Activated B cell treated with CpG ODN at 0.5 μM for 24 hours (primary cell): ENCODE measurements at regions not wholly inside any gene's neighbourhood (a gene's known extent, or its start where the extent isn't known, plus 50 kb on each side); places are given as distances from the start of the nearest gene placed in this dataset.

Experiments
- ATAC-seq: fragments of 200-7000 bp; cut with Tn5 transposase; one replicate; pipeline ENCODE4 v1.10.0; 2021; ENCODE audit warnings: low read depth, mild to moderate bottlenecking, moderate library complexity
- CTCF ChIA-PET: fragments of 350-600 bp; sonication (Branson Sonifier 250); formaldehyde crosslinking; loops from one replicate; lab custom pipeline; 2021; ENCODE audit warnings: antibody characterized with exemption; lab: Charles Lee
- POLR2A ChIA-PET: fragments of 350-600 bp; sonication (Branson Sonifier 250); formaldehyde crosslinking; loops from one replicate; lab custom pipeline; 2021; ENCODE audit warnings: antibody characterized with exemption; lab: Charles Lee
- DNase-seq: peaks from one replicate; pipeline ENCODE4 v3.0.0; 2022
- H3K27ac Mint-ChIP-seq: one replicate; pipeline ENCODE4 v1.8.0; 2020; ENCODE audit warnings: mixed read lengths
- H3K27me3 Mint-ChIP-seq: one replicate; pipeline ENCODE4 v1.8.0; 2021; ENCODE audit warnings: mixed read lengths
- H3K36me3 Mint-ChIP-seq: one replicate; pipeline ENCODE4 v1.8.0; 2021; ENCODE audit warnings: low read depth, mixed read lengths
- H3K4me1 Mint-ChIP-seq: one replicate; pipeline ENCODE4 v1.8.0; 2021; ENCODE audit warnings: mixed read lengths
- H3K4me3 Mint-ChIP-seq: one replicate; pipeline ENCODE4 v1.8.0; 2020; ENCODE audit warnings: mild to moderate bottlenecking, mixed read lengths
- H3K9me3 Mint-ChIP-seq: one replicate; pipeline ENCODE4 v1.8.0; 2020; ENCODE audit warnings: mixed read lengths
- CTCF ChIP-seq: fragments of 200-600 bp; IDR thresholded peaks from one replicate; pipeline ENCODE4 v1.8.0; 2022; ENCODE audit warnings: antibody characterized with exemption, mild to moderate bottlenecking
- intact Hi-C: fragments of 100-400 bp; cut with micrococcal nuclease; formaldehyde crosslinking; loops from one replicate; pipeline ENCODE4 v1.15.1; 2024

GRCh38 chr20:4483486-4483885, 202.8 kb upstream of the PRNP start:
- ChIA-PET POLR2A (no interaction called here), CTCF (no interaction called here)
- TF ChIP-seq CTCF: no peak
- H3K4me3 Mint-ChIP-seq: no peak overlapping the region
- H3K4me1 Mint-ChIP-seq: no peaks in the 10 kb centered on the region
- intact Hi-C loops: no loop called here
- no peak for ATAC-seq
- no peaks in the 10 kb centered on the region for H3K36me3 Mint-ChIP-seq
- DNase-seq: no peak
- H3K9me3 Mint-ChIP-seq: no peaks in the 10 kb centered on the region
- no peak overlapping the region for H3K27ac Mint-ChIP-seq
- H3K27me3 Mint-ChIP-seq: peaks cover 27% of the 10 kb centered on the region

- POLR2A ChIA-PET: no interaction called here
Measured at GRCh38 chr20:4480104-4480503, 206.2 kb upstream of the PRNP start.

DNA sequence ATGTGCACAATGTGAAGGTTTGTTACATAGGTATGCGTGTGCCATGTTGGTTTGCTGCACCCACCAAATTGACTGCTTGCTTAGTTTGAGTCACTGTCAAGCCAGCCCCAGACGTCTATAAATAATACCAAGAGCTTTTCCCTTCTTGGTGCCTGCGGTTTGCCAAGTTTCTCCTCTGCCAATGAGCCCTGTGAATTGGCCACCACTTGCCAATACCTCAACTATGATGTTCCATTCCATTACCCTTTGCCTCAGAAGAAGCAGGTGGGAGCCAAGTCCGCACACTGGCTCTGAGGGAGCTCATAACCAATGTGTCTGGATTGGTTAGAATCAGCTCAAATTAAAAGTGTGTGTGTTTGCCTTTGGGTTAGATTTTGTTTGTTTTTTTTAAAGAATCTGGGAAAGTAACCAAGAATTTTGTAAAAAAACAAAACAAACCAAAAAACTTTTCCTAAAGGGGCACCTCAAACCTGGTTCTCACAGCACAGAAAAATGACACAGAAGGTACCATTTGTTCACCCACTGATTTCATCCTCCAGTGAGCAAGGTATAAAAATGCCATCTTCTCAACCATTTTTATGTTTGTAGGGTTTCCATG, 209.3 kb upstream of the PRNP start:
- H3K36me3 Mint-ChIP-seq: no peaks in the 10 kb centered on the region
- H3K4me3 Mint-ChIP-seq: no peak overlapping the region
- ATAC-seq (no peak), DNase-seq (no peak)
- no peaks in the 10 kb centered on the region for H3K4me1 Mint-ChIP-seq
- H3K27ac Mint-ChIP-seq: no peak overlapping the region
- POLR2A ChIA-PET: no interaction called here
- no peak for TF ChIP-seq CTCF
- peaks cover 21% of the 10 kb centered on the region for H3K27me3 Mint-ChIP-seq
- CTCF ChIA-PET: interaction anchor here (0.7 kb wide), 1 partner anchor 84 kb away, joined by 3 read pairs; no protein-coding TSS in a partner anchor
- intact Hi-C loops: no loop called here
- no peaks in the 10 kb centered on the region for H3K9me3 Mint-ChIP-seq

More at GRCh38 chr20:4480104-4480503, 206.2 kb upstream of the PRNP start:
- intact Hi-C loops: no loop called here
- Mint-ChIP-seq H3K4me1 (no peaks in the 10 kb centered on the region), H3K9me3 (no peaks in the 10 kb centered on the region), H3K36me3 (no peaks in the 10 kb centered on the region), H3K4me3 (no peak overlapping the region), H3K27me3 (peaks cover 26% of the 10 kb centered on the region), H3K27ac (no peak overlapping the region)
- no peak for ATAC-seq
- no peak for DNase-seq
- no peak for TF ChIP-seq CTCF
- CTCF ChIA-PET: no interaction called here

- intact Hi-C loops: no loop called here
- ChIA-PET CTCF (no interaction called here), POLR2A (no interaction called here)
- TF ChIP-seq CTCF: no peak
- no peaks in the 10 kb centered on the region for H3K36me3 Mint-ChIP-seq
- DNase-seq: no peak
- no peak for ATAC-seq
- H3K4me1 Mint-ChIP-seq: no peaks in the 10 kb centered on the region
- no peaks in the 10 kb centered on the region for H3K9me3 Mint-ChIP-seq
- no peak overlapping the region for H3K4me3 Mint-ChIP-seq
- H3K27ac Mint-ChIP-seq: no peak overlapping the region
- H3K27me3 Mint-ChIP-seq: peaks cover 14% of the 10 kb centered on the region
Measured at GRCh38 chr20:4472906-4473305, 213.3 kb upstream of the PRNP start.

DNA sequence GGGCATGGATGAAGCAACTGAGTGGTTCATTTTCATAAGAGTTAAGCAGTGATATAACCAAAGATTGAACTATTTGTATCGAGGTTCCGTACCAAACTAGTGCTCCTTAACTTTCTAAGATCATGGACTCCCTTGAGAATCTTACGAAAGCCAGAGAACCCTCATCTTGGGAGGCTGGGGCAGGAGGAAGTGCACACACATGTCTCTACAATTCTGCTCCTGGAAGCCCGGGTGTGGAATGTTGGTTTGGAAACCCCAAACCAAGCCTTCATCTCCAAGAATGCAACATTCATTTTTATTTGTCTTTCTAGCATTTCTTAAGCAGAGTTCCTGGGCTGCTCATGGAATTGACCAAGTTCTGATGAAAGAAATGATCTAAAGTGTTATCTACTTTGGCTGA, 215.0 kb upstream of the PRNP start:
- H3K9me3 Mint-ChIP-seq: no peaks in the 10 kb centered on the region
- intact Hi-C loops: no loop called here
- ATAC-seq (no peak), DNase-seq (no peak)
- H3K27ac Mint-ChIP-seq: no peak overlapping the region
- CTCF ChIA-PET: no interaction called here
- H3K27me3 Mint-ChIP-seq: peaks cover 14% of the 10 kb centered on the region
- H3K4me1 Mint-ChIP-seq: no peaks in the 10 kb centered on the region
- no peak for TF ChIP-seq CTCF
- POLR2A ChIA-PET: no interaction called here
- no peaks in the 10 kb centered on the region for H3K36me3 Mint-ChIP-seq
- H3K4me3 Mint-ChIP-seq: no peak overlapping the region
